Activated CD4-positive, alpha-beta T cell treated with anti-CD3 and anti-CD28 coated beads, Interleukin-2, Interleukin-6, amounts not matched to agents 100 ng/mL and 50 ng/mL, durations not matched to agents 16 hours and 8 hours (primary cell): ENCODE measurements at regions not wholly inside any gene's neighbourhood (a gene's known extent, or its start where the extent isn't known, plus 50 kb on each side); places are given as distances from the start of the nearest gene placed in this dataset.
"Not testable (repeated sequence)": the region's sequence is repeated elsewhere in the genome, so short reads cannot be mapped to it uniquely, and the experiment has no call there.

ENCODE experiments used
- DNase-seq: peaks from one replicate; pipeline ENCODE4 v3.0.0-alpha.2; 2020

GRCh38 chr12:20097626-20098025, 270.7 kb upstream of the PDE3A start:
- no peak for DNase-seq

DNA sequence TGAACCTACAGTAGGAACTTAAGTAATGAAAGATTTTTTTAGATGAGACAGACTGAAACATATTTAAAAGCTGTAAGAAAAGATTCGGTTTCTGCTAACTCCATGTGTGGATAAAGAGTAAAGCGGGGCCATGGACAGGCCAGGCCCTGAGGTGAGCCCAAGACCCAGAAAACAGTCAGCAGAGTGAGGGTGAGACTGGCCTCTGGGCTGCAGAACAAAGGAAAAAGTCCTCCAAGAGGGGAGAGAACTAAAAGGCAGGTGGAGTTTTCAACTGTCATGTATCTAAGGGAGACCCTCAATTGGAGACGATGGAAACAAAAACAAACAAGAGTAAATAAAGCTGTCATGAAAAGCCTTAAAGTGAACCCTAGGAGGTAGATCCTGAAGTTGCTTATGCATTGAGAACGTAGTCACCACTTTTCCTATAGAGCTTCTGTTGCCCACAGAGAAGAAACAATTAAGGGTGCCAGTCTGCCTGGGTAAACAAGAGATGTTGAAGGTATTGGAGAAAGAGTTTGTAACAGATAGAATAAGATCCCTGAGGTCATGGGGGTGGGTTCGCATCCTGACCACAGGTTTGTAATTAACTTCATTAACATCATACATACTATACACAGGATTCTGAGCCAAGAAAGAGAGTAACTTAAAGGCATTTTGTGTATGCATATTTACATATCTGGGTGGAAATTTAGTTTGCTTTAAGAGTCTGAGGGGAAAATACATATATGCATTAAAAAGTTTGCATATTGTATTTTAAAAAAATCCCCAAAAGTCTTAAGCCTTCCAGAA, 268.7 kb upstream of the PDE3A start:
- no peak for DNase-seq

GRCh38 chr12:20101046-20101445, 267.3 kb upstream of the PDE3A start:
- no peak for DNase-seq

DNA sequence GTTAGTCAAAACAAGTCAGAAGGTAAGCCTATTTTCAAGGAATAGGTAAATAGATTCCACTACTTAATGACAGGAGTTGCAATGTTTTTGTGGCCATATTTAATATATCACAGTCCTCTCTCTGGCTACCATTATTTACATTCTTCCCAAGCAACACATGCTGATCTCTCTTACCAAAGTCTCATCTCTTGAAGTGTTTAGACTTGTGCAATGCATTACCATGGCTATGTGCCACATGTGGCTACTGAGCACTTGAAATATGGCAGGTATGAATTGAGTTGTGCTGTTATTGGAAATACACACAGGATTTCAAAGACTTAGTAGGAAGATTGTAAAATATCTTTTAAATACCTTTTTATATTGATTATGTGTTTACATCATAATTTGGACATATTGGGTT, 262.4 kb upstream of the PDE3A start:
- DNase-seq, result no peak

GRCh38 chr12:20109676-20110075, 258.7 kb upstream of the PDE3A start:
- no peak for DNase-seq

DNA sequence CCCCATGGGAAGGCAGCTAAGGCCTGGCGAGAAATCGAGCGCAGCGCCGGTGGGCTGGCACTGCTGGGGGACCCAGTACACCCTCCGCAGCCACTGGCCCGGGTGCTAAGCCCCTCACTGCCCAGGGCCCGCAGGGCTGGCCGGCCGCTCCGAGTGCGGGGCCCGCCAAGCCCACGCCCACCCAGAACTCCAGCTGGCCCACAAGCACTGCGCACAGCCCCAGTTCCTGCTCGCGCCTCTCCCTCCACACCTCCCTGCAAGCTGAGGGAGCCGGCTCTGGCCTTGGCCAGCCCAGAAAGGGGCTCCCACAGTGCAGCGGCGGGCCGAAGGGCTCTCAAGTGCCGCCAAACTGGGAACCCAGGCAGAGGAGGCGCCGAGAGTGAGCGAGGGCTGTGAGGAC, 253.0 kb upstream of the PDE3A start:
- DNase-seq, result not testable (repeated sequence)

DNA sequence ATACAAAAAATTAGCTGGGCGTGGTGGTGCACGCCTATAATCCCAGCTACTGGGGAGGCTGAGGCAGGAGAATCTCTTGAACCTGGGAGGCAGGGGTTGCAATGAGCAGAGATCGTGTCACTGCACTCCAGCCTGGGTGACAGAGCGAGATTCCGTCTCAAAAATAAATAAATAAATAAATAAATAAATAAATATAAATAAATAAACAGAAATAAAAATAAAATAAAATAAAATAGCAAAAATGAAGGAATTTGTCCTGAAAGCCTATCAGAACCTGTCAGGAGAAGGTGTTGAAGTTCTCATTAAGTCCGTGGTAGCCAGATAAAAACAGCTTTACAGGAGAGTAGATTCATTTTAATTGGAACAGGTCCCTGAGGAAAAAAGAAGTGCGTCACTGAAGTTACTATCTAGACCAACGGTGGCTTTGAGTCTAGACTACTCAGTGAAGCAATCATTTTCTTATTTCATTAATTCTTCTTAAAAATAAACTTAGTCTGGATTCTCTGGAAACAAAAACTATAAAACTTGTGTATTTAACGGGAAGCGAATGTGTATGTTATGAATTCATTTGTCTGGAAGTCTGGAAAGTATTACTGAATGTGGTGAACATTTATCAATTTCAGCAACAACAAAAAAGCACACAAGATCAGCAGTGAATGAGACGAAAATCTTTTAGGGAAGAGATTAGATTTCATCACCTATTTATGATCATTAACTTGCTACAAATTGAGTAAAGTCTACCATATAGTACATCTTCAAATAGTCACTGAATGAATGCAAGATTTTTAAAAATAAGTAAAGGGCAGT, 248.5 kb upstream of the PDE3A start:
- no peak for DNase-seq

- no peak for DNase-seq
Observed at GRCh38 chr12:20120403-20120725, 248.0 kb upstream of the PDE3A start.

- no peak for DNase-seq
Observed at GRCh38 chr12:20122274-20122673, 246.1 kb upstream of the PDE3A start.

DNA sequence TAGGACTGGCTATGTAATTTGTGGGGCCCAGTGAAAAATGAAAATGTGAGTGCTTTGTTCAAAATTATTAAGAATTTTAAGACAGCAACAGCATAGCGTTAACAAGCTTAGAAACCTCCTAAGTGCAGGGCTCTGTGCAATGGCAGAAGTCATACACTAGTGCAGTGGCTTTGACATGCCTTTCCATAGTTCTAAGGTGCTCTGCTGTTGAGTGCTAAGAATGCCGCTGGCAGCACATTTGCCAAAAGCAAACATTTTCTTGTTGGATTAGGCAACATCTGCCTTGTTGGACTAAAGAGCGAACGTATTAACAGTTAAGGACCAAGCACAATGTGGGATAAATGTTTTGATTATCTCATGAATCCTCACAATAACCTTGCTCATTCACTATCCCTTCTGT, 244.9 kb upstream of the PDE3A start:
- no peak for DNase-seq

GRCh38 chr12:20125276-20125798, 243.0 kb upstream of the PDE3A start:
- no peak for DNase-seq

DNA sequence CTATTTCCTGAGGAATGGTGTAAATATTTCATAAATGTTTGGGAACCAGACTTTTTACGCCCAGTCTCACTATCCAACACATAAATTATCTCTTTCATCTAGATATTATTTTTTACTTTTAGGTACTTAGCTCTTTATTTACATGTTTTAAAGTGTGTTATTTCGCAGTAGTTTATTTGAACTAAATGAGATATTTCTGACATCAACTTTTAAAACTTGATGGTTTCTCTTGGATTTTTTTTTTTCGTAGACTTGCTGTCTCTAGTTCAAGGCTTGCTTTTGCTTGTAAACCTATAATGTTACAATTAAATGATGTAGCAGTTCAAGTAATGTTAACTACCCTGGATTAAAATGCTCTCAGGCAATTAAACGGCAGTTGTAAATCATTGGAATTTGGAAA, 241.7 kb upstream of the PDE3A start:
- no peak for DNase-seq

DNA sequence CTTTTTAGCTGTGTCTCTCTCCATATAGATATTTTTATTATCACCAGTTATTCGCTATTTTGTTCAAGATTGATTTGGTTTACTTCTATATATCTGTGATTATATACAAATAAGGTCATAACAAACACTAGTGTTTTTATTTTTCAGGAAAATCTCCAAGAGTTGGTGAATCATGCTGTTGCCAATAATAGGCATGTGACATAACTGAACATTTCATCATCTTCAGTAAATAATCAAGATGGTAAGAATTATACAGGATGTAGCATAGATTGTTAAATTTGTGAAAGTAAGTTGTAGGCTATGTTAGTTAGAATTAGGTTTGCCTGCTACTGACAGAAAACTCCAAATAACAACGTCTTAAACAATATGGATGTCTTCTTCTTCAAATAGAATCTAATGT, 240.9 kb upstream of the PDE3A start:
- DNase-seq, result no peak

DNA sequence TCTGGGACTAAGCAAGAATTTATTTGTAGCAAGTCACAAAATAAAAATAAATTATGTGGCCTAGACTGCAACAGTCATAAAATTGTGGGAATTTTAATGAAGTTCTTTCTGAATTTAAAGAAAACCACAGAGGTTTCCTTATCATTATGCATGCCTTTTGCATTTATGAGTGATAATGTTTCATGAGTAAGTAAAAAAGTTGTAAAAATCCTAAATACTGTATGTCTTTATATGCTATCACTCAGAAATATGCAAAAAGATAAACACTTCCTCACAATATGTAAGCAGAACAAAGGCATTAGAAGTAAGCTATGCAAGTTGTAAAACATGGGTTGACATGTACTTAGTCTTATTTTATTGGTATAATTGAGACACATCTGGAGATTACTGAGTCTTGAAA, 239.4 kb upstream of the PDE3A start:
- DNase-seq, result no peak

GRCh38 chr12:20132818-20133217, 235.5 kb upstream of the PDE3A start:
- no peak for DNase-seq

- DNase-seq, result no peak
Observed at GRCh38 chr12:20134652-20135051, 233.7 kb upstream of the PDE3A start.

- DNase-seq, result no peak
Observed at GRCh38 chr12:20140751-20141150, 227.6 kb upstream of the PDE3A start.

- DNase-seq, result no peak
Observed at GRCh38 chr12:20142316-20142715, 226.0 kb upstream of the PDE3A start.

- DNase-seq, result no peak
Observed at GRCh38 chr12:20142956-20143355, 225.4 kb upstream of the PDE3A start.

DNA sequence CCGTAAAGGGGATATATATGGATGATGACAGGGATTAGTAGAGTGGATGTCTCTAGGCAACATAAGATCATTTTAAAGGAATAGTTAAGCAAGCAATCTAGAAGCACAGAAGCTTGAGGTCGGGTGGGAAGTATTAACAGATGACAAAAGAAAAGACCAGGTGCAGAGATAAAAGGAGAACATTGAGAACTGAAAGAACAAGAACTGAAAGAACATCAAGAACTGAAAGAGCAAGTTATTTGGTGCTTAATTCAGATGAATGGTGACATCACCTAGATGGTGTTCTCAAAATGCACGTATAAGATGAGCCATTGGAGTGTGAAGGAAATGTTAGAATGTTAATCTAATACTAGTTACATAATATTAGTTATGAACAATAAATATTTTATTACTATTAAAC, 224.0 kb upstream of the PDE3A start:
- DNase-seq, result no peak

DNA sequence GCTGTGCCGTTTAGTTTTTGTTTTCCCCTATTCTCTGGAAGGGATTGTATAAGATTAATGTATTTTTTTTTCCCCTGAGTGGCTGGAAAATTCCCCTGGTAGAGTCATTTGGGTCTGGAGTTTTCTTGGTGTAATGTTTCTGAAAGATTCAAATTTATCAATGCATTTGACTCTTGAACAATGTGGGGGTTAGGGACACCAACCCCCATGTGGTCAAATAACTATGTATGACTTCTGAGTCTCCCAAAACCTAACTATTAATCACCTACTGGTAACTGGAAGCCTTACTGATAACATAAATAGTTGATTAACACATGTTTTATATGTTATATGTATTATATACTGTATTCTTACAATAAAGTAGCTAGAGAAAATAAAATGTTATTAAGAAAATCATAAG, 220.1 kb upstream of the PDE3A start:
- no peak for DNase-seq

DNA sequence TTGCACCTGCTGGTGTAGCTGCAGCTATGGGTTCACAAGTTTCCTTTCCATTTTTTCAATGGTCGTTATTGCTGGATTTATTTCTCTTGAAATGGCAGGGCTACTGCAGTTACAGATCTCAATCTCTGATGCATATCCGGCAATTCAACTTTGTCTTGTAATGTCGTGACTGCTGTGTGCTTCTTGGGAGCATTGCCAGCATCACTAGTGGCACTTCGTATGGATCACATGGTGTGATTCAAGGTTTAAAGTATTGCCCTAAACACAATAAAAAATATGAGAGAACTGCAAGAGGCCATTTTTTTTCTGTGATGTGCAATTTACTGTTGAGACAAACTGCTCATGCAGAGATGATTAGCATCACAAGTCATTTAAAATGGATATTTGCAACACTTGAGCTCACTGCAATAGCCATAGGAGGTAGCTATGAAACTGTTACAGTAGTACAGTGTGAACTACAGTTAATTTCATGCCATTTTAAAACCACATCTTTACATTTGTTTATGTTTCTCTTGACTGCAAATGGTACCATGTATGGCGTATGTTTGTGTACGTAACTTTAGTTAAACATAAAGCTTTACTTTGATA, 217.4 kb upstream of the PDE3A start:
- no peak for DNase-seq

DNA sequence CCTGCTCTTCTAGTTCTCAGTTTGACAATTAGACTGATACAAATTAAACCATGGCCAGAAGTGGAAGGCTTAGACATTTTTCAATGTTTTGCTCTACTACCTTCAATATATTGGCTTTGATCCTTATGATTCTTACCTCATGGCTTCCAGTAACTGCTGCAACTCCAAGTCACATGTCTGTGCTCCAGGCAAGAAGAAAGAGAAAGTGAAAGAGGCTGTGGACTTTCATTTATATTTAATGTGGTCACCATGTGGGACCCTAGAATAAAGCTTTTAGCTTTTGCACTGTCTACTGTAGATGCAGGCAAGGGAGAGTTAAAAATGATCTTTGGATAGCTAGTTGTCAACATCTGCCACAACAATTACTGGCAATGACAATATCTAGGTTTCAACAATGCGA, 214.3 kb upstream of the PDE3A start:
- no peak for DNase-seq

DNA sequence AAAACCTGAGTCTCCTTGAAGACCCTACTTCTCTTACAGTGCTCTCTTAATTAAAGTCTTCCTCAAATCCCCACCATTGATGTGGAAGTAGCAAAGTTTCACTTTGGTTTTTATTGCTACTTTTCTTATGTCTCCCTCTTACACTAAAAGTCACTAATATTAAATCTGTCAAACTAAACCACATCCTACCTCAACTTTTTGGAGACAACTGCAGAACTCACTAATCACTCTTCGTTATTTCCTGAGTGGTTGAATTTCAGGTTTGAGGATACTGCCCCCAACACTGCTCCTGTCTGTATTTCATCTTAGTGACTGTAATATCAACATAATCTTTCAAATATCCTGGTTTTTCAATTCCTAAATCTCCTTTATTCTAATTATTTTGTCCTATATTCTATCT, 213.0 kb upstream of the PDE3A start:
- DNase-seq, result no peak
